Lower lobe of right lung (tissue), 2 donors: ENCODE measurements at regions not wholly inside any gene's neighbourhood (a gene's known extent, or its start where the extent isn't known, plus 50 kb on each side); places are given as distances from the start of the nearest gene placed in this dataset.

Experiments used
- ATAC-seq, 2 donors: fragments of 200-7000 bp; cut with Tn5 transposase; one replicate each; pipeline ENCODE4 v1.9.1; 2020 to 2022; ENCODE audit warnings: mild to moderate bottlenecking in 2 of 2, moderate library complexity in 2 of 2
- DNase-seq: peaks from one replicate; pipeline ENCODE4 v3.0.0-alpha.2; 2020
- H3K27ac ChIP-seq: fragments of 200-600 bp; one replicate; pipeline ENCODE4 v1.8.0; 2022
- H3K27me3 ChIP-seq: fragments of 200-600 bp; one replicate; pipeline ENCODE4 v1.8.0; 2022; ENCODE audit warnings: low read depth
- H3K36me3 ChIP-seq: fragments of 200-600 bp; one replicate; pipeline ENCODE4 v1.8.0; 2022; ENCODE audit warnings: mild to moderate bottlenecking
- H3K4me1 ChIP-seq: fragments of 200-600 bp; one replicate; pipeline ENCODE4 v1.8.0; 2022
- H3K4me3 ChIP-seq: fragments of 200-600 bp; one replicate; pipeline ENCODE4 v1.8.0; 2022; ENCODE audit warnings: mild to moderate bottlenecking
- H3K9me3 ChIP-seq: fragments of 200-600 bp; one replicate; pipeline ENCODE4 v1.8.0; 2022
- CTCF ChIP-seq: fragments of 200-600 bp; IDR thresholded peaks from one replicate; pipeline ENCODE4 v1.8.0; 2022; ENCODE audit warnings: antibody characterized with exemption, mild to moderate bottlenecking
- intact Hi-C: fragments of 100-400 bp; cut with DNase I; formaldehyde crosslinking; loops from one replicate; pipeline ENCODE4 v1.11.0; 2022
- donor health status: DM: no; HTN: yes; CAD: no; lungs with severe emphysema.

- H3K27ac ChIP-seq, result no peak overlapping the region
- H3K27me3 ChIP-seq, result no peaks in the 10 kb centered on the region
- DNase-seq, result no peak
- no peaks in the 10 kb centered on the region for H3K4me1 ChIP-seq
- TF ChIP-seq CTCF, result no peak
- H3K9me3 ChIP-seq, result no peaks in the 10 kb centered on the region
- H3K4me3 ChIP-seq, result no peak overlapping the region
- no peak for ATAC-seq
- intact Hi-C loops, result no loop called here
- H3K36me3 ChIP-seq, result no peaks in the 10 kb centered on the region
These were observed 165.3 kb upstream of the SYT6 start for GRCh38 chr1:114318961-114319360.

GRCh38 chr1:114316204-114316603 lies 162.5 kb upstream of the SYT6 start:
- intact Hi-C loops, result no loop called here
- H3K4me1 ChIP-seq, result no peaks in the 10 kb centered on the region
- ATAC-seq, result no peak

GRCh38 chr1:114315631-114316030 lies 162.0 kb upstream of the SYT6 start:
- intact Hi-C loops, result no loop called here

More at GRCh38 chr1:114316204-114316603, 162.5 kb upstream of the SYT6 start:
- Histone ChIP-seq H3K27ac (no peak overlapping the region), H3K27me3 (no peaks in the 10 kb centered on the region), H3K4me3 (no peak overlapping the region), H3K9me3 (no peaks in the 10 kb centered on the region), H3K36me3 (no peaks in the 10 kb centered on the region)
- TF ChIP-seq CTCF, result no peak
- no peak for DNase-seq

GRCh38 chr1:114314576-114314975 lies 160.9 kb upstream of the SYT6 start:
- Histone ChIP-seq H3K36me3 (no peaks in the 10 kb centered on the region), H3K4me1 (no peaks in the 10 kb centered on the region), H3K4me3 (no peak overlapping the region), H3K9me3 (no peaks in the 10 kb centered on the region), H3K27me3 (no peaks in the 10 kb centered on the region), H3K27ac (no peak overlapping the region)
- ATAC-seq, result no peak
- no peak for TF ChIP-seq CTCF
- DNase-seq, result no peak
- intact Hi-C loops, result no loop called here

More at GRCh38 chr1:114315631-114316030, 162.0 kb upstream of the SYT6 start:
- H3K27me3 ChIP-seq, result no peaks in the 10 kb centered on the region
- H3K4me1 ChIP-seq, result no peaks in the 10 kb centered on the region
- ATAC-seq, result no peak
- H3K9me3 ChIP-seq, result no peaks in the 10 kb centered on the region
- H3K36me3 ChIP-seq, result no peaks in the 10 kb centered on the region
- H3K4me3 ChIP-seq, result no peak overlapping the region
- H3K27ac ChIP-seq, result no peak overlapping the region
- no peak for DNase-seq
- no peak for TF ChIP-seq CTCF

- H3K4me3 ChIP-seq, result no peak overlapping the region
- DNase-seq (no peak), ATAC-seq (no peak)
- no peak for TF ChIP-seq CTCF
- intact Hi-C loops, result no loop called here
- H3K36me3 ChIP-seq, result no peaks in the 10 kb centered on the region
- H3K9me3 ChIP-seq, result no peaks in the 10 kb centered on the region
- no peaks in the 10 kb centered on the region for H3K4me1 ChIP-seq
- H3K27me3 ChIP-seq, result no peaks in the 10 kb centered on the region
- H3K27ac ChIP-seq, result no peak overlapping the region
These were observed 160.4 kb upstream of the SYT6 start for GRCh38 chr1:114314098-114314497.
